ENCODE measurements at regions not wholly inside any gene's neighbourhood (a gene's known extent, or its start where the extent isn't known, plus 50 kb on each side); places are given as distances from the start of the nearest gene placed in this dataset.
"Not testable (repeated sequence)": the region's sequence is repeated elsewhere in the genome, so short reads cannot be mapped to it uniquely, and the experiment has no call there.

GRCh38 chr10:21463436-21463835 lies 62.0 kb downstream of the SKIDA1 start:
- no peak for DNase-seq

DNA sequence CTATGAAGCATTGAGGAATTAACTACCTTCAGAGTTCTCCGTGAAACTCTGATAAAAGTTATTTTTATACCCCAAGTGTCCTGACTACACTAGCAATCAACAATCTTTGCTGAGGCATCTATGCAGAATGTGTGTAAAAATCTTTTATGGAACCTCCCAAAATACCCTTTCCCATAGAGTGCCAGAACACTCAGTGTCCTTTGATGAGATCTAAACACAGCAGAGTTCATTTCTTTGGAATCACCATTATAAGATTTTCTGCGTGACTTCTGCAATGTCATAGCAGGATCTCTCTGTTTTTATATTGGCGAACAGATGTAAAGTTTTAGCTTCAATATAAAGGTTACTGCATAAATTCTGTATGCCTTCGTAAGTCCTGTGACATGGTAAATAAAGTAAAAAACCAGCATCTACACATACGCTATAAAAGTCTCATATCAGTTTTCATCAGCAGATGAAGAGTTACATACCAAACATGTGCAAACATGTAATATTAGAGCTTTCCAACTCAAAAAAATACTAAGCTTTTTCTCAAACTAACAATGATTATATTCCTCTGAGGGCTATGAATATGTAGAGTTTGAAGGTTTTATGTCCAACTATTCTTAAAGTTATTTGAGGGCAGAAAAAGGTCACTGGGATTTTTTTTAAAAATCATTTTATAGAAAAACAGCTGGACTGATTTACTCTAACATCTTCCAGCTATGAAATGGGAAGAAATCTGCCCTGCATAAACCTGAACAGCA lies 67.2 kb downstream of the SKIDA1 start:
- no peak for DNase-seq

DNA sequence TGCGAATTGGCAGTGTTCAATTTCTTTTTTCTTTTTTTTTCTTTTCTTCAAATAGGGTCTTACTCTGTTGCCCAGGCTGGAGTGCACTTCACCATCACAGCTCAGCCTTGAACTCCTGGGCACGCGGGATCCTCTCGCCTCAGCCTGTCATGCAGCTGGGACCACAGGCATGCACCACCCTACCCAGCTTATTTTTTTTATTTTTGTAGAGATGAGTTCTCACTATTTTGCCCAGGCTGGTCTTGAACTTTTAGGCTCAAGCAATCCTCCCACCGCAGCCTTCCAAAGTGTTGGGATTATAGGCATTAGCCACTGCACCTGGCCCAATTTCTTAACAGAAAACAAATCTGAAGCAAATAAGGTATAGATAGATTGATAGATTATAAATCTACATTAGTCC lies 69.3 kb downstream of the SKIDA1 start:
- no peak for DNase-seq

DNA sequence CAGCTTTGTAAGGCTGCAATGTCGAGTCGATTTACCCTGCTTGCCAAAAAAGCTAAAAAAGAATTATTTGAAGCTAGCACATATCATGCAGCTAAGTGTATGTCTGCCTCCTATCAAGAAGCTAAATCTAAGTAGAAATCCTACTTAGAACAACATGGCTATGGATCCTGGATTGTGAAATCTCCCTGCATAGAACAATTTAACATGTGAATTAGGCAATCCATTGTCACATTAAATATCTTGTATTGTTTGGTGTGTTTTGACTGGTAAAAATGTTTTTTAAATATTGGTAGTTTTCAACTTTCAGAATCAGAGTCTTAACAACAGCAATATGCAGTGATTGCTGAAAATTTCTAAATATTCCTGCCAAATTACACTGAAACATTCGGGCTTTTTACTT lies 73.3 kb downstream of the SKIDA1 start:
- no peak for DNase-seq

- peak; percentile 36 for DNase-seq
Observed at GRCh38 chr10:21449288-21449966, 76.1 kb downstream of the SKIDA1 start.

DNA sequence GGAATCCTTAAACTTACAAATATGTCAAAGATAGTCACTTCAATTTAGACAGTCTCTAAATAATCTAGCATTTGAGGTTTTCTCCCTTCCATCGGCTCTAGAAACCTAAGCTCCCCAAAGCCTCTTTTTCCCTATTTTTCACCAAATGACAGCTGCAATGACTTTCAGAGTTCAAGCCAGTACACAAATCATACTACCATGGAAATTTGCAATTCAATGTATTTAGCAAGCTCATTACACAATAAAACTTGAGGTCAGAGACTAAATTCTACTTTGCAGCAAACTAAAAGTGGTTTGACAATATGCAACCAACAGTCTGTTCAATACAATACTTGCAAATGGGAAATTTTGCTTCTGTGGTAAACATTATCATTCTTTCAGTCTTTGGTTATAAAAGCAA lies 80.3 kb downstream of the SKIDA1 start:
- no peak for DNase-seq

- DNase-seq: no peak
Observed at GRCh38 chr10:21441625-21442024, 83.9 kb downstream of the SKIDA1 start.

- DNase-seq: not testable (repeated sequence)
Observed at GRCh38 chr10:21438914-21439313, 86.6 kb downstream of the SKIDA1 start.

DNA sequence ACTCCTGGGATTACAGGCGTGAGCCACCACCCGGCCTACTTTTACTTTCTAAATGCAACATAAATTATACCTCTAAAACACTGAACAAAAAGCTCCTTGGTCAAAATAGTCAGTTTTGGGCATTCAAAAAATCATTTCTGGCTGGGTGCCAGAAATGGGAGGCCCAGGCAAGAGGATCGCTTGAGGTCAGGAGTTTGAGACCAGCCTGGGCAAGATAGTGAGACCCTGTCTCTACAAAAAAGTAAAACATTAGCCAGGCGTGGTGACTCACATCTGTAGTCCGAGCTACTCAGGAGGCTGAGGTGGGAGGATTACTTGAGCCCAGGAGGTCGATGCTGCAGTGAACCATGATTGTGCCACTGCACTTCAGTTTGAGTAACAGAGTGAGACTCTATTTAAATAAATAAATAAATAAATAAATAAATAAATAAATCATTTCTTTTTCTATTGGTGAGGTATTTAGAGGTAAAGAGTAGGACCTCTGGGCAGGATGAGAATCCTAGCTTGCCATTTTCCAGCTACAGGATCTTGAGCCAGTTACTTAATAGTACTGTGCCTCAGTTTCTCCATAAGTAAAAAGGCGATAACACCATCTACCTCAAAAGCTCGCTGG lies 87.6 kb downstream of the SKIDA1 start:
- no peak for DNase-seq

DNA sequence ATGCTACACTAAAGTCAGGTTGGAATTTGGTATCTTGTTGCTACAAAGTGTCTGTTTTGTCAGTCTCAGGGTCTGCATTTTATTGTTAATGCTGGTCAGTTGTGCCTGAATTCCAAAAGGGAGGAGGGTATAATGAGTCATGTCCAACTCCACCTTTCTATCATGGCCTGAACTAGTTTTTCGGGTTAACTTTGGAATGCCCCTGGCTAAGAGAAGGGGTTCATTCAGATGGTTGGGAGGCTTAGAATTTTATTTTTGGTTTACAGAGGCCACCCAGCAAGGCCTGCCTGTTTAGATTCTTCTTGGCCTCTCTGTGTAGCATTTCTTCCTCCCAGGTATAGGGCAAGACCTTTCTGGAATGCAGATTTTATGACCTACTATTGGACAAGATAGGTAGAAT lies 93.2 kb downstream of the SKIDA1 start:
- DNase-seq: no peak

DNA sequence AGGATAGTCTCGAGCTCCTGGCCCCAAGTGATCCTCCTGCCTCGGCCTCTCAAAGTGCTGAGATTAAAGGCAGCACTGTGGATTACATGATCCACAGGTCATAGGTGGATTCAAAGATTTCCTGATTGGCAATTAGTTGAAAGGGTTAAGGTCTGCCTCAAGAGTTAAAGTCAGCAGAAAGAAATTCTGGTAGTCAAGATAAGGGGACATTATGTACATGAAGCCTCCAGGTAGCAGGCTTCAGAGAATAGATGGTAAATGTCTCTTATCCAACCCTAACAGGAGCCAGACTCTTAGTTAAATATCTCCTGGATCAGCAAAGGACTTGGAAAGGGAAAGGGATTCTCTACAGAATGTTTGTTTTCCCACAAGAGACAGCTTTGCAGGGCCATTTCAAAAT lies 93.7 kb downstream of the SKIDA1 start:
- DNase-seq: no peak

GRCh38 chr10:21427804-21428481 lies 97.5 kb downstream of the SKIDA1 start:
- no peak for DNase-seq

- no peak for DNase-seq
Observed at GRCh38 chr10:21424459-21424861, 101.0 kb downstream of the SKIDA1 start.

- no peak for DNase-seq
Observed at GRCh38 chr10:21423850-21424249, 101.6 kb downstream of the SKIDA1 start.

- DNase-seq: no peak
Observed at GRCh38 chr10:21423338-21423737, 102.1 kb downstream of the SKIDA1 start.

GRCh38 chr10:21421794-21422193 lies 103.7 kb downstream of the SKIDA1 start:
- no peak for DNase-seq

DNA sequence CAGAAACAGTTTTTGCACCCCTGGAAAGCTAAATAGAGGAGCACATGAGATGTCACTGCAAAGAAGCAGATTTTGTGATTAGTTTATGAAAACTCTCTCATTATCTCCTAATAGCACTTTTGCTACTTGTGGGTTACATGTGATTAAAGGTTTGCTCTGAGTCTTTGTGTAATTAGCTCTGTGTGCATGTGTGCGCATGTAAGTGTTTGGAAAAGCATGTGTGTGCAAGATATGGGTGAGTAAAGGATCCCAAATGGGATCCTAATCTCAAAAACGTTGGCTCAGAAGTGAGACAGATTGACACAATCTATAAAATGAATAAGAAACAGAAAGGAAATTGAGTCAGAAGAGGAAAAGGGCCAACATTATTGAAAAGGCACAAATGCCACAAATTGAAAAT lies 104.5 kb downstream of the SKIDA1 start:
- DNase-seq: no peak

- not testable (repeated sequence) for DNase-seq
Observed at GRCh38 chr10:21418981-21419576, 106.4 kb downstream of the SKIDA1 start.

GRCh38 chr10:21417172-21417712 lies 108.2 kb downstream of the SKIDA1 start:
- no peak for DNase-seq

GRCh38 chr10:21413680-21414079 lies 111.8 kb downstream of the SKIDA1 start:
- no peak for DNase-seq

DNA sequence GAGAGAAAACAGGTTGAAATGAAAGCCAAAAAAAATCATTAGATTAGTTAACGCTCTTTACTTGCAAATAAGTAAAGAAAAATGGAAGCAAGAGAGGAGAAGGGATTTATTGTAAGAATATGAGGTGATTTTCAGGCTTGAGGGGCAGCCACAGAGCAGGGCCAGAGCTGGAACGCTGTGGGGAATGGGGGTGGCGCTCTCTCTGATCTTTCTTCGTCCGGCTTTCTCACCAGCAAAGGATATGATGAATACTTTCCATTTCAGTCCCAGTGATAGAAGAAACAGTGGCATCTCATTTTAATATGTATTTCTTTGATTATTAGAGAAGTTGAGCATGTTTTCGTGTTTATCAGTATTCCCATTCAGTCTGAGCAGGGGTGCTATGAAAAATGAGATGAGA lies 112.2 kb downstream of the SKIDA1 start:
- no peak for DNase-seq

- DNase-seq: no peak
Observed at GRCh38 chr10:21406595-21407193, 118.8 kb downstream of the SKIDA1 start.

GRCh38 chr10:21405981-21406380 lies 119.5 kb downstream of the SKIDA1 start:
- no peak for DNase-seq
